ENCODE measurements at regions not wholly inside any gene's neighbourhood (a gene's known extent, or its start where the extent isn't known, plus 50 kb on each side); places are given as distances from the start of the nearest gene placed in this dataset.

- H3K4me3 ChIP-seq (ENCODE audit: low read depth, low read length): no peak overlapping the region
- TF ChIP-seq CTCF (conservative IDR thresholded peaks at IDR 0.05; ENCODE audit: low read depth, low read length): no peak
- no peak for DNase-seq (ENCODE audit: low read depth)
These were observed 51.8 kb upstream of the B3GALNT1 start for GRCh38 chr3:161156936-161157335.

- H3K4me3 ChIP-seq (ENCODE audit: low read depth, low read length): no peak overlapping the region
- no peak for DNase-seq (ENCODE audit: low read depth)
- TF ChIP-seq CTCF (conservative IDR thresholded peaks at IDR 0.05; ENCODE audit: low read depth, low read length): no peak
These were observed 56.5 kb upstream of the B3GALNT1 start for GRCh38 chr3:161161603-161162002.

GRCh38 chr3:161163297-161163696 is 57.8 kb upstream of the NMD3 start:
- DNase-seq (ENCODE audit: low read depth): peak; percentile 98
- no peak for TF ChIP-seq CTCF (conservative IDR thresholded peaks at IDR 0.05; ENCODE audit: low read depth, low read length)
- no peak overlapping the region for H3K4me3 ChIP-seq (ENCODE audit: low read depth, low read length)

GRCh38 chr3:161166051-161166450 is 55.1 kb upstream of the NMD3 start:
- no peak overlapping the region for H3K4me3 ChIP-seq (ENCODE audit: low read depth, low read length)
- no peak for DNase-seq (ENCODE audit: low read depth)
- TF ChIP-seq CTCF (conservative IDR thresholded peaks at IDR 0.05; ENCODE audit: low read depth, low read length): no peak

GRCh38 chr3:161171113-161171512 is 50.0 kb upstream of the NMD3 start:
- H3K4me3 ChIP-seq (ENCODE audit: low read depth, low read length): no peak overlapping the region
- peak; percentile 94 for DNase-seq (ENCODE audit: low read depth)
- TF ChIP-seq CTCF (conservative IDR thresholded peaks at IDR 0.05; ENCODE audit: low read depth, low read length): no peak
